IMR-90 (cell line): ENCODE measurements at regions not wholly inside any gene's neighbourhood (a gene's known extent, or its start where the extent isn't known, plus 50 kb on each side); places are given as distances from the start of the nearest gene placed in this dataset.

Experiments
- ATAC-seq: fragments of 200-7000 bp; cut with Tn5 transposase; 2 replicates; pipeline ENCODE4 v1.9.1; 2020; ENCODE audit warnings: low read depth, mild to moderate bottlenecking, moderate library complexity
- BruUV-seq: library from RNA; stranded (reverse); fragments of 400-500 nt; replicated peaks from 2 replicates; lab custom pipeline; 2021; lab: Mats Ljungman, UMichigan
- CTCF ChIA-PET: fragments of 300-600 bp; formaldehyde crosslinking; extraction: SDS; loops from one replicate; lab custom pipeline; 2021; ENCODE audit warnings: antibody characterized with exemption; lab: Yijun Ruan, JAX
- POLR2A ChIA-PET: fragments of 300-600 bp; sonication (Branson Sonifier 250); formaldehyde crosslinking; loops from one replicate; lab custom pipeline; 2022; ENCODE audit warnings: antibody characterized with exemption; ENCODE audit not compliant: unreplicated experiment; lab: Charles Lee
- DNase-seq: peaks from one replicate; pipeline ENCODE4 v3.0.0; 2013
- H2AFZ ChIP-seq: replicated peaks from 2 replicates; pipeline ENCODE3; 2013; ENCODE audit warnings: low read length, mild to moderate bottlenecking; ENCODE audit not compliant: poor library complexity
- H2AK5ac ChIP-seq: 2 replicates; pipeline ENCODE4 v1.6.1; 2013; ENCODE audit warnings: low read depth, low read length, inconsistent platforms
- H2AK9ac ChIP-seq: replicated peaks from 2 replicates; pipeline ENCODE3; 2013; ENCODE audit warnings: mild to moderate bottlenecking, low read depth, low read length, moderate library complexity; ENCODE audit not compliant: poor library complexity
- H2BK120ac ChIP-seq: 2 replicates; pipeline ENCODE4 v1.6.1; 2013; ENCODE audit warnings: low read depth, low read length, inconsistent platforms
- H2BK15ac ChIP-seq: 3 replicates; pipeline ENCODE4 v1.6.1; 2013; ENCODE audit warnings: low read depth, low read length, inconsistent platforms
- H2BK20ac ChIP-seq: 2 replicates; pipeline ENCODE4 v1.6.1; 2013; ENCODE audit warnings: low read depth, mild to moderate bottlenecking, inconsistent platforms, low read length, moderate library complexity
- H2BK5ac ChIP-seq: 2 replicates; pipeline ENCODE4 v1.6.1; 2013; ENCODE audit warnings: mild to moderate bottlenecking, low read depth, low read length, inconsistent platforms; ENCODE audit not compliant: poor library complexity, severe bottlenecking
- H3K14ac ChIP-seq: replicated peaks from 2 replicates; pipeline ENCODE4 v1.6.1; 2013; ENCODE audit warnings: low read depth, low read length, inconsistent platforms
- H3K18ac ChIP-seq: 2 replicates; pipeline ENCODE4 v1.6.1; 2013; ENCODE audit warnings: low read depth, low read length, control low read depth
- H3K23ac ChIP-seq: 2 replicates; pipeline ENCODE4 v1.6.1; 2013; ENCODE audit warnings: low read depth, low read length, inconsistent platforms
- H3K27ac ChIP-seq: 2 replicates; pipeline ENCODE4 v1.5.1; 2013; ENCODE audit warnings: mild to moderate bottlenecking, control low read depth, low read length; ENCODE audit not compliant: insufficient read depth
- H3K27me3 ChIP-seq: 2 replicates; pipeline ENCODE4 v1.6.1; 2013; ENCODE audit warnings: low read length; ENCODE audit not compliant: control insufficient read depth, insufficient read depth
- H3K36me3 ChIP-seq: 2 replicates; pipeline ENCODE4 v1.6.1; 2013; ENCODE audit warnings: low read length, mixed read lengths; ENCODE audit not compliant: control insufficient read depth, insufficient read depth
- H3K4ac ChIP-seq: 2 replicates; pipeline ENCODE4 v1.6.1; 2013; ENCODE audit warnings: low read depth, low read length, inconsistent platforms
- H3K4me1 ChIP-seq: 2 replicates; pipeline ENCODE4 v1.6.1; 2013; ENCODE audit warnings: low read length, mixed read lengths; ENCODE audit not compliant: control insufficient read depth, insufficient read depth
- H3K4me2 ChIP-seq: 2 replicates; pipeline ENCODE4 v1.6.1; 2013; ENCODE audit warnings: low read depth, mild to moderate bottlenecking, control low read depth, low read length, moderate library complexity
- H3K4me3 ChIP-seq: 2 replicates; pipeline ENCODE4 v1.5.1; 2013; ENCODE audit warnings: low read depth, mild to moderate bottlenecking, control low read depth, low read length, moderate library complexity; ENCODE audit not compliant: insufficient read depth
- H3K56ac ChIP-seq: 2 replicates; pipeline ENCODE4 v1.6.1; 2013; ENCODE audit warnings: low read length, inconsistent platforms; ENCODE audit not compliant: insufficient read depth; ENCODE audit errors: extremely low read depth
- H3K79me1 ChIP-seq, 2 experiments: 2 replicates each; pipeline ENCODE4 v1.6.1; 2013; ENCODE audit warnings: low read length in 2 of 2, inconsistent platforms in 1 of 2, low read depth in 1 of 2
- H3K9ac ChIP-seq: 2 replicates; pipeline ENCODE4 v1.6.1; 2013; ENCODE audit warnings: low read depth, low read length, control low read depth
- H3K9me1 ChIP-seq: 2 replicates; pipeline ENCODE4 v1.6.1; 2013; ENCODE audit warnings: low read length, inconsistent platforms; ENCODE audit not compliant: insufficient read depth
- H3K9me3 ChIP-seq: 2 replicates; pipeline ENCODE4 v1.6.1; 2013; ENCODE audit warnings: low read length; ENCODE audit not compliant: control insufficient read depth, insufficient read depth
- H4K20me1 ChIP-seq: 2 replicates; pipeline ENCODE4 v1.6.1; 2013; ENCODE audit warnings: low read length, inconsistent platforms; ENCODE audit not compliant: insufficient read depth
- H4K5ac ChIP-seq: 2 replicates; pipeline ENCODE4 v1.6.1; 2013; ENCODE audit warnings: mild to moderate bottlenecking, low read depth, low read length, control low read depth
- H4K8ac ChIP-seq, 2 experiments: 2 replicates each; pipeline ENCODE4 v1.6.1; 2013; ENCODE audit warnings: low read depth in 2 of 2, low read length in 2 of 2, control low read depth in 1 of 2, inconsistent platforms in 1 of 2
- H4K91ac ChIP-seq: 2 replicates; pipeline ENCODE4 v1.6.1; 2013; ENCODE audit warnings: low read depth, low read length, inconsistent platforms; ENCODE audit not compliant: insufficient read depth
- BHLHE40 ChIP-seq: fragments of 150-350 bp; IDR thresholded peaks from 2 replicates; pipeline ENCODE4 v1.6.1; 2016; ENCODE audit warnings: mild to moderate bottlenecking, low read depth, low read length
- CEBPB ChIP-seq: IDR thresholded peaks from 2 replicates; pipeline ENCODE4 v1.6.1; 2012; ENCODE audit warnings: low read depth, low read length, improper control_type of control experiment
- CHD1 ChIP-seq: IDR thresholded peaks from 2 replicates; pipeline ENCODE4 v1.6.1; 2012; ENCODE audit warnings: low read depth, low read length, improper control_type of control experiment
- ELK1 ChIP-seq: fragments of 150-350 bp; IDR thresholded peaks from 2 replicates; pipeline ENCODE4 v1.6.1; 2016; ENCODE audit warnings: low read depth, mild to moderate bottlenecking, low read length, moderate library complexity, borderline replicate concordance
- FOS ChIP-seq: fragments of 150-350 bp; IDR thresholded peaks from 2 replicates; pipeline ENCODE4 v1.6.1; 2016; ENCODE audit warnings: low read depth, low read length
- MAFK ChIP-seq: IDR thresholded peaks from 2 replicates; pipeline ENCODE4 v1.6.1; 2012; ENCODE audit warnings: low read depth, low read length, improper control_type of control experiment
- MAZ ChIP-seq: IDR thresholded peaks from 2 replicates; pipeline ENCODE4 v1.6.1; 2012; ENCODE audit warnings: low read depth, mild to moderate bottlenecking, low read length, improper control_type of control experiment, moderate library complexity, borderline replicate concordance
- MXI1 ChIP-seq: IDR thresholded peaks from 2 replicates; pipeline ENCODE4 v1.6.1; 2012; ENCODE audit warnings: low read depth, mild to moderate bottlenecking, low read length, moderate library complexity, borderline replicate concordance
- NFE2L2 ChIP-seq: fragments of 150-350 bp; IDR thresholded peaks from 2 replicates; pipeline ENCODE4 v1.6.1; 2016; ENCODE audit warnings: low read depth, mild to moderate bottlenecking, low read length
- POLR2A ChIP-seq: IDR thresholded peaks from 2 replicates; pipeline ENCODE4 v1.6.1; 2012; ENCODE audit warnings: mild to moderate bottlenecking, low read depth, low read length
- RAD21 ChIP-seq: IDR thresholded peaks from 2 replicates; pipeline ENCODE4 v1.6.1; 2012; ENCODE audit warnings: low read length, improper control_type of control experiment
- RCOR1 ChIP-seq: IDR thresholded peaks from 2 replicates; pipeline ENCODE4 v1.6.1; 2012; ENCODE audit warnings: mild to moderate bottlenecking, low read length, improper control_type of control experiment; ENCODE audit not compliant: insufficient replicate concordance
- RFX5 ChIP-seq: IDR thresholded peaks from 2 replicates; pipeline ENCODE4 v1.8.0; 2012; ENCODE audit warnings: low read depth, mild to moderate bottlenecking, low read length, moderate library complexity
- SMC3 ChIP-seq: fragments of 150-350 bp; IDR thresholded peaks from 2 replicates; pipeline ENCODE4 v1.6.1; 2016; ENCODE audit warnings: low read depth, mild to moderate bottlenecking, antibody characterized with exemption, low read length, moderate library complexity
- USF2 ChIP-seq: fragments of 150-350 bp; IDR thresholded peaks from 2 replicates; pipeline ENCODE4 v1.6.1; 2017; ENCODE audit warnings: mild to moderate bottlenecking, antibody characterized with exemption, low read length, low read depth
- WGBS, 2 experiments: methylation state at CpG; one replicate each; pipeline versions ENCODE4 v1.1.5 to v1.1.7; 2013; ENCODE audit warnings: missing lambda C conversion rate in 2 of 2; ENCODE audit not compliant: insufficient read length in 1 of 2; ENCODE audit errors: extremely low coverage in 2 of 2; 5-methylcytosine and 5-hydroxymethylcytosine counted together
- dilution Hi-C: fragments of 300-500 bp; cut with HindIII; formaldehyde crosslinking; loops from one replicate; pipeline ENCODE4 v1.14.3; 2018; ENCODE audit warnings: low sequenced_read_pairs; ENCODE audit not compliant: unreplicated experiment
- in situ Hi-C: fragments of 300-500 bp; cut with MboI; formaldehyde crosslinking; loops from 3 replicates; pipeline ENCODE4 v1.14.3; 2019; ENCODE audit warnings: low sequenced_read_pairs, inconsistent platforms, mixed read lengths
- intact Hi-C: fragments of 100-400 bp; cut with micrococcal nuclease; formaldehyde crosslinking; loops from 2 replicates; pipeline ENCODE4 v1.10.0; 2022
- TF ChIP-seq, protein P1 (sequence below): conservative IDR thresholded peaks from 2 replicates; pipeline ENCODE4 v1.5.1; 2012; ENCODE audit warnings: mild to moderate bottlenecking, low read depth, low read length, improper control_type of control experiment

DNA sequence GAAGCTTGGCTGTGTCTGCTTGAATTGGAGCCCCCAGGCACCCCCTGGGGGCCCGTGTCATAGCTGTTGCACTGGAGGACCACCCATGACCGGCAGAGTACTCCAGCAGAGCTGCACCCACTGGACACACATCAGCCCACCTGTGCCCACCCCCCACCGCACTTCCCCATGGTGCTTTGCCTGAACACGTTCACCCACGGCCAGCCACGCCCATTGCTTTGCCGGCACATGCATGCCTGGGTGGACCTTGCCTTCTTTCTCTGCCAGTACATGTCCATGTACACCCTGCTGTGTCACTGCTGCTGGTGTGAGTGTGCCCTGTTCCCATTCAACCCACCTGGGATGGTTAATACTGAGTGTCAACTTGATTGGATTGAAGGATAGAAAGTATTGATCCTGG, 88.7 kb downstream of the SAMD9 start:
- BruUV-seq: no TSS peak
- Histone ChIP-seq H3K36me3 (no peaks in the 10 kb centered on the region), H3K4me1 (peaks cover 2% of the 10 kb centered on the region; the same call in 1 of the 2 replicates), H4K91ac (no peak overlapping the region), H4K8ac (no peak overlapping the region), H3K27ac (no peak overlapping the region), H4K20me1 (no peaks in the 10 kb centered on the region), H3K79me1 (no peaks in the 10 kb centered on the region), H2BK5ac (no peak overlapping the region), H2AK9ac (no peak overlapping the region), H2BK20ac (no peak overlapping the region), H3K4ac (no peak overlapping the region; the same call in 1 of the 2 replicates), H2AFZ (no peak overlapping the region), H3K23ac (no peak overlapping the region), H3K9me1 (peaks cover 3% of the 10 kb centered on the region; the same call in 1 of the 2 replicates), H3K14ac (no peak overlapping the region), H3K4me3 (no peak overlapping the region), H3K9me3 (no peaks in the 10 kb centered on the region; the same call in 1 of the 2 replicates), H4K5ac (no peak overlapping the region), H2AK5ac (peak overlapping the region; percentile 36; the same call in 1 of the 2 replicates), H3K9ac (no peak overlapping the region), H3K4me2 (no peak overlapping the region), H3K18ac (no peak overlapping the region), H3K56ac (no peak overlapping the region), H2BK15ac (no peak overlapping the region), H3K27me3 (no peaks in the 10 kb centered on the region), H2BK120ac (peak overlapping the region; percentile 19; the same call in 1 of the 2 replicates)
- WGBS, 2 experiments: 78% methylated on average over 3 of the region's 7 CpGs; no CpG with 5 or more reads in 1 of the 2 experiments
- in situ Hi-C loops (no loop called here), intact Hi-C loops (no loop called here), dilution Hi-C loops (no loop called here)
- ChIA-PET POLR2A (no interaction called here), CTCF (no interaction called here)
- TF ChIP-seq RCOR1: no peak
- no peak for TF ChIP-seq POLR2A
- TF ChIP-seq, protein P1, sequence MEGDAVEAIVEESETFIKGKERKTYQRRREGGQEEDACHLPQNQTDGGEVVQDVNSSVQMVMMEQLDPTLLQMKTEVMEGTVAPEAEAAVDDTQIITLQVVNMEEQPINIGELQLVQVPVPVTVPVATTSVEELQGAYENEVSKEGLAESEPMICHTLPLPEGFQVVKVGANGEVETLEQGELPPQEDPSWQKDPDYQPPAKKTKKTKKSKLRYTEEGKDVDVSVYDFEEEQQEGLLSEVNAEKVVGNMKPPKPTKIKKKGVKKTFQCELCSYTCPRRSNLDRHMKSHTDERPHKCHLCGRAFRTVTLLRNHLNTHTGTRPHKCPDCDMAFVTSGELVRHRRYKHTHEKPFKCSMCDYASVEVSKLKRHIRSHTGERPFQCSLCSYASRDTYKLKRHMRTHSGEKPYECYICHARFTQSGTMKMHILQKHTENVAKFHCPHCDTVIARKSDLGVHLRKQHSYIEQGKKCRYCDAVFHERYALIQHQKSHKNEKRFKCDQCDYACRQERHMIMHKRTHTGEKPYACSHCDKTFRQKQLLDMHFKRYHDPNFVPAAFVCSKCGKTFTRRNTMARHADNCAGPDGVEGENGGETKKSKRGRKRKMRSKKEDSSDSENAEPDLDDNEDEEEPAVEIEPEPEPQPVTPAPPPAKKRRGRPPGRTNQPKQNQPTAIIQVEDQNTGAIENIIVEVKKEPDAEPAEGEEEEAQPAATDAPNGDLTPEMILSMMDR: no peak
- no peak for TF ChIP-seq MXI1
- no peak for TF ChIP-seq CEBPB
- no peak for TF ChIP-seq ELK1
- no peak for TF ChIP-seq CHD1
- TF ChIP-seq USF2: no peak
- TF ChIP-seq NFE2L2: no peak
- no peak for TF ChIP-seq FOS
- no peak for TF ChIP-seq RAD21
- no peak for TF ChIP-seq MAFK
- TF ChIP-seq BHLHE40: no peak
- no peak for TF ChIP-seq RFX5
- TF ChIP-seq MAZ: no peak
- TF ChIP-seq SMC3: no peak
- DNase-seq (no peak), ATAC-seq (no peak)
